Activated CD4-positive, alpha-beta T cell treated with anti-CD3 and anti-CD28 coated beads, Interleukin-2, amount 10 ng/mL, durations not matched to agents 24 days and 14 days (primary cell): ENCODE measurements at regions not wholly inside any gene's neighbourhood (a gene's known extent, or its start where the extent isn't known, plus 50 kb on each side); places are given as distances from the start of the nearest gene placed in this dataset.

Source experiments
- DNase-seq: peaks from one replicate; pipeline ENCODE4 v3.0.0; 2022
- H3K27ac Mint-ChIP-seq: one replicate; pipeline ENCODE4 v1.8.0; 2022; ENCODE audit warnings: mild to moderate bottlenecking, mixed read lengths
- H3K27me3 Mint-ChIP-seq: one replicate; pipeline ENCODE4 v1.8.0; 2022; ENCODE audit warnings: mixed read lengths
- H3K36me3 Mint-ChIP-seq: one replicate; pipeline ENCODE4 v1.8.0; 2022; ENCODE audit warnings: low read depth, mild to moderate bottlenecking, mixed read lengths
- H3K4me1 Mint-ChIP-seq: one replicate; pipeline ENCODE4 v1.8.0; 2021; ENCODE audit warnings: mixed read lengths
- H3K4me3 Mint-ChIP-seq: one replicate; pipeline ENCODE4 v1.8.0; 2022; ENCODE audit warnings: mild to moderate bottlenecking, moderate library complexity, mixed read lengths
- H3K9me3 Mint-ChIP-seq: one replicate; pipeline ENCODE4 v1.8.0; 2021; ENCODE audit warnings: mixed read lengths
- intact Hi-C: fragments of 100-400 bp; cut with micrococcal nuclease; formaldehyde crosslinking; loops from one replicate; pipeline ENCODE4 v1.15.1; 2023

DNA sequence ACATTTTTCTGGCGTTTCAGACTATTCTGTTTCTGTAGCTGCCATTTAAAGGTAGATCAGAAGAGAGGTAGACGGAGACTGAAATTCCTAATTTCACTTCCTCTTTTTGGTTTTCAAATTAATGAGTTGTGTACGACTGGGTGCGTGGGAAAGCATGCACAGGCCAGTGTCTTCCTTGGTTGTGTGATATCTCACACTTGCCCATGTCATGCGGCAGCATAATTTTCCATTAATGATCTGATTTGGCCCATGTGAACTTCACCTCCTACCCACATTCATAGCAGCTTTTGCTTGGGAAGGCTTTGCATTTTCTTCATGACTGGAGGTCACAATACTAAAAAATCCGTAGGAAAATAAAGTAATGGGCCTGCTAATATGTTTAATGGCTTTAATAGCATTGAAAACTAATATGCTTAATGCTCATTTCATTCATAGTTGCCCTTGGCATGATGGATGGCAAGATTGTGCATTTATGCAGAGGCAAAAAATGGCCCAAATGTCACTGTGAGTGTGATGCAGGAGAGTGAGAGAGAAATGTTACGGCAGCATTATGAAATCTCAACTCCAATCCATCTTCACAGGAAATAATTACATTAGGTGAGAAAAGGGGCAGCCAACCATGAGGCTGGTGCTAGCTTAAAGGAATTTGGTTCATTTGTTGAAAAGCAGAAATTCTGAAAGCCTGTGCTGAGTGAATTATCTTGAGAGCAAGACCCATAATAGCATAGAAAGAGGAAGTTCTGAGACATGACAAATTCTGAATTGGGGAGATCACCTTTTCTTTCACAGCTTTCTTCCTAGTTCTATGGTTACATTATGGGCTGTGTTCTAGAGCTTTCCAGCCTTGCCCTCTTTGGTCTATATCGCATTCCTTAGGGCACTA, 69.0 kb upstream of the UST start:
- Mint-ChIP-seq H3K4me3 (no peak overlapping the region), H3K36me3 (no peaks in the 10 kb centered on the region), H3K9me3 (peaks cover 6% of the 10 kb centered on the region), H3K27ac (no peak overlapping the region), H3K4me1 (no peaks in the 10 kb centered on the region), H3K27me3 (peaks cover 3% of the 10 kb centered on the region)
- DNase-seq, result no peak
- intact Hi-C loops, result no loop called here

DNA sequence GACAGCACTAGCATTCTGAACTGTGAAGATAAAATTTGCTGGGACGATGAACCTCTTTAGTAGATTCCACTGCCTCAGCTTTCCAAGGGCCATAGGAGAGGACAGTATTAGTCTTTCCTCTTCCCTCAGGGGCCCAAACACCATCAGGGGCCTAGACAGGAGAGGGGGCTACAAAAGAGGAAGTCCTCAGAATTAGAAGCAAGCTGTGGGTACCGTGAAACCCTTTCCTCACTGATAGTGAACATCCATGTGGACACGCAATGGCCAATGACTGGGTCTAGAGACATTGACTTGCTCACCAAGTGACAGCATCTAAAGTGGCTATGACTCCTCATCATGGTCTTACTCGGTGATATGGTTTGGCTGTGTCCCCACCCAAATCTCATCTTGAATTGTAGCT, 68.1 kb upstream of the UST start:
- no peaks in the 10 kb centered on the region for H3K9me3 Mint-ChIP-seq
- no peak overlapping the region for H3K27ac Mint-ChIP-seq
- intact Hi-C loops, result no loop called here
- H3K27me3 Mint-ChIP-seq, result peaks cover 5% of the 10 kb centered on the region
- no peaks in the 10 kb centered on the region for H3K36me3 Mint-ChIP-seq
- no peak for DNase-seq
- no peaks in the 10 kb centered on the region for H3K4me1 Mint-ChIP-seq
- H3K4me3 Mint-ChIP-seq, result no peak overlapping the region

DNA sequence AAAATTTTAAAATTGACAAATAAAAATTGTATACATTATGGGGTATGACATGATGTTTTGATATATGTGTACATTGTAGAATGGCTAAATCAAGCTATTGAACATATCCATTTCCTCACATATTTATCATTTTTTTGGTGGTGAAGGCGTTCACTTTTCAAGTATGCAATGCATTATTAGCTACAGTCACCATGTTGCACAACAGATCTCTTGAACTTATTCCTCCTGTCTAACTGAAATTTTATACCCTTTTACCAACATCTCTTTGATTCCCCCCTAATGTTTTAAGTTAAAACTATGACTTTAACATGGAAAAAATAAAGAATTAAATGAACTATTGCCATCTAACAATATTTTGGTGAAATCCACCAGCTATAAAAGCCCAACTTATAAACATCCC, 65.2 kb upstream of the UST start:
- H3K27ac Mint-ChIP-seq, result no peak overlapping the region
- no peak for DNase-seq
- H3K9me3 Mint-ChIP-seq, result no peaks in the 10 kb centered on the region
- no peaks in the 10 kb centered on the region for H3K36me3 Mint-ChIP-seq
- H3K4me1 Mint-ChIP-seq, result no peaks in the 10 kb centered on the region
- intact Hi-C loops, result no loop called here
- peaks cover 8% of the 10 kb centered on the region for H3K27me3 Mint-ChIP-seq
- no peak overlapping the region for H3K4me3 Mint-ChIP-seq

- intact Hi-C loops, result no loop called here
- Mint-ChIP-seq H3K9me3 (no peaks in the 10 kb centered on the region), H3K4me3 (no peak overlapping the region), H3K36me3 (no peaks in the 10 kb centered on the region), H3K27ac (no peak overlapping the region), H3K27me3 (peaks cover 8% of the 10 kb centered on the region), H3K4me1 (no peaks in the 10 kb centered on the region)
- DNase-seq, result no peak
Measured at GRCh38 chr6:148682252-148682651, 64.6 kb upstream of the UST start.

- Mint-ChIP-seq H3K4me1 (no peaks in the 10 kb centered on the region), H3K4me3 (no peak overlapping the region), H3K9me3 (no peaks in the 10 kb centered on the region), H3K27ac (no peak overlapping the region), H3K36me3 (no peaks in the 10 kb centered on the region), H3K27me3 (peaks cover 7% of the 10 kb centered on the region)
- intact Hi-C loops, result no loop called here
- no peak for DNase-seq
Measured at GRCh38 chr6:148682990-148683389, 63.8 kb upstream of the UST start.

- H3K4me1 Mint-ChIP-seq, result no peaks in the 10 kb centered on the region
- no peaks in the 10 kb centered on the region for H3K9me3 Mint-ChIP-seq
- no peak for DNase-seq
- no peaks in the 10 kb centered on the region for H3K36me3 Mint-ChIP-seq
- H3K27me3 Mint-ChIP-seq, result peaks cover 3% of the 10 kb centered on the region
- intact Hi-C loops, result no loop called here
- H3K27ac Mint-ChIP-seq, result no peak overlapping the region
- H3K4me3 Mint-ChIP-seq, result no peak overlapping the region
Measured at GRCh38 chr6:148689168-148689567, 57.7 kb upstream of the UST start.

DNA sequence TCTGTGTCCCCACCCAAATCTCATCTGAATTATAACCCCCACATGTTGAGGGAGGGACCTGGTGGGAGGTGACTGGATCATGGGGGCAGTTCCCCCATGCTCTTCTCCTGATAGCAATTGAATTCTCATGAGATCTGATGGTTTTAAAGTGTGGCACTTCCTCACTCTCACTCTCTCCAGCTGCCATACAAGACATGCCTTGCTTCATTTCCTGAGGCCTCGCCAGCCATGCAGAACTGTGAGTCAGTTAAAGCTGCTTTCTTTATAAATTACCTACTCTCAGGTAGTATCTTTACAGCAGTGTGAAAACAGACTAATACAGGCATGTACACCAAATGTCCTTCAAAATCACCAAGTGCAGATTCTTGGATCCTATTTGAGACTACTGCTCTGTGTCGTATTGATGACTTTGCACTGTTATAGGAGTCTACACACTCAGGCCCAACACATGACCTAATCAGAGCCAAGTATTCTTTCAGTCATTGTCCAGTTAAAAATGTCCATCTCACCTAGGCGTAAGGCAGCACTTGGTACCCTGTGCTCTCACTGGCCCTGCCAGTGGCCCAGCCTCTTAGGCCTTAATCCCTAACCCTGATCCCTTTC, 52.8 kb upstream of the UST start:
- no peak for DNase-seq
- Mint-ChIP-seq H3K36me3 (no peaks in the 10 kb centered on the region), H3K4me1 (no peaks in the 10 kb centered on the region), H3K27me3 (peaks cover 3% of the 10 kb centered on the region), H3K27ac (no peak overlapping the region), H3K9me3 (no peaks in the 10 kb centered on the region), H3K4me3 (no peak overlapping the region)
- intact Hi-C loops, result no loop called here
